ENCODE measurements at regions not wholly inside any gene's neighbourhood (a gene's known extent, or its start where the extent isn't known, plus 50 kb on each side); places are given as distances from the start of the nearest gene placed in this dataset.

DNA sequence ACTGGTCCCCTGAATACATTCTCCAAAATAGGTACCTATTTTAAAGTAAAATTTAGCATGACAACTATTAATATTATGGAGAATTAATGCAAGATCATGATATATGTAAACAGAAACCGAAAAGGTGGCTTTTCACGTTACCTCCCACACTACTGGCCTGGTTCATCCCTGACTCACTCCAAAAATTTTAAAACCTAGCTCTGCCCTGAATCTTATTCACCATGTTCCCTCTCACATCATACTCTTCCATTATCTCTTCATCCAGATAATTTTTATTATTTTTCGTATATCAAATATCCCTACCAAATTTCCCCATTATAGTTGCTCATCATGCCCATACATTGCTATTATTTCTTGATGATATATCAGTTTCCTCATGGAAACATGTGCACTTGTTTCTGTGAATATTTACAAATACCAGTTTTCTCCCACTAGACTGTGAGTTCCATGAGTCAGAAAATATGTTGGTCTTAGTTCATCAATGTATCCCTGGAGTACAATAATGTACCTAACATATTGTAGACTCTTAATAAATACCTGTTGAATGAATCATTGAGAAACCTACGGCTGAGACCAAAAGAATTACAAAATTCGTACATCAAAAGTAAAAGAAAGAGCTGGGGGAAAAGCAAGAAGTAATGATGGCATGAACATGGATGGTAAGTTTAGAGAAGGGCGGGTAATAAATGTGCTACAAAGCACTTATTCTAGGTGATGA lies 360.1 kb upstream of the CHAC2 start:
- WGBS, 2 donors, result 90 to 94% methylated on average over 6 of the region's 6 CpGs
- Histone ChIP-seq H3K4me3 (no peak overlapping the region), H3K27ac (no peak overlapping the region), H3K36me3 (no peaks in the 10 kb centered on the region), H3K27me3 (no peaks in the 10 kb centered on the region), H3K9me3 (peaks cover 0 to 10% (median 0%) of the 10 kb centered on the region in 11 donors), H3K4me1 (no peaks in the 10 kb centered on the region)
- DNase-seq (no peak), ATAC-seq (no peak)
- intact Hi-C loops (cut with DNase I), result no loop called here
- TF ChIP-seq, protein P1, sequence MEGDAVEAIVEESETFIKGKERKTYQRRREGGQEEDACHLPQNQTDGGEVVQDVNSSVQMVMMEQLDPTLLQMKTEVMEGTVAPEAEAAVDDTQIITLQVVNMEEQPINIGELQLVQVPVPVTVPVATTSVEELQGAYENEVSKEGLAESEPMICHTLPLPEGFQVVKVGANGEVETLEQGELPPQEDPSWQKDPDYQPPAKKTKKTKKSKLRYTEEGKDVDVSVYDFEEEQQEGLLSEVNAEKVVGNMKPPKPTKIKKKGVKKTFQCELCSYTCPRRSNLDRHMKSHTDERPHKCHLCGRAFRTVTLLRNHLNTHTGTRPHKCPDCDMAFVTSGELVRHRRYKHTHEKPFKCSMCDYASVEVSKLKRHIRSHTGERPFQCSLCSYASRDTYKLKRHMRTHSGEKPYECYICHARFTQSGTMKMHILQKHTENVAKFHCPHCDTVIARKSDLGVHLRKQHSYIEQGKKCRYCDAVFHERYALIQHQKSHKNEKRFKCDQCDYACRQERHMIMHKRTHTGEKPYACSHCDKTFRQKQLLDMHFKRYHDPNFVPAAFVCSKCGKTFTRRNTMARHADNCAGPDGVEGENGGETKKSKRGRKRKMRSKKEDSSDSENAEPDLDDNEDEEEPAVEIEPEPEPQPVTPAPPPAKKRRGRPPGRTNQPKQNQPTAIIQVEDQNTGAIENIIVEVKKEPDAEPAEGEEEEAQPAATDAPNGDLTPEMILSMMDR (IDR thresholded peaks at IDR 0.05), result no peak

DNA sequence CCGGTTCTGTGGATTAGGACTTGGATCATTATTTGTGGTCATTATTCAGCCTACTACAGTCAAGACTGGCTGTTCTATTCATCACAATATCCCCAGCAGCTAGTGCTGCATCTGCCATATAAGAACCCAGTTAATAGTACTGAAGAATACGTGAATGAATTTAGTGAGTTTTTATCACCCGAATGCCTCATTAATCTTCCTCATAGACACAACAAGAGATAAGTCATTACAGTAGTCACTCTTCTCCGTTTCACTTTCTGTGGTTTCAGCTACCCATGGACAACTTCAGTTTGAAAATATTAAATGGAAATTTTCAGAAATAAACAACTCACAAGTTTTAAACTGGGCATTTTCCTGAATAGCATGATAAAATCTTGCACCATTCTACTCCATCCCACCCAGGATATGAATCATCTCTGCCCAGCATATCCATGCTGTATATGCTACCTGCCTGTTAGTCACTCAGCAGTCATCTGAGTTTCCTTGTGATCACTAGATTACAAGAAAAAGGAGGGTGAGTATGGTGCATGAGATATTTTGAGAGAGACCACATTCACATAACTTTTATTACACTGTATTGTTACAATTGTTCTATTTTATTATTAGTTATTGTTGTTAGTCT lies 363.7 kb upstream of the CHAC2 start:
- no peaks in the 10 kb centered on the region for H3K36me3 ChIP-seq
- H3K4me3 ChIP-seq, result no peak overlapping the region
- no peaks in the 10 kb centered on the region for H3K4me1 ChIP-seq
- DNase-seq (no peak), ATAC-seq (no peak)
- H3K27ac ChIP-seq, result no peak overlapping the region
- TF ChIP-seq, protein P1 (IDR thresholded peaks at IDR 0.05), result no peak
- H3K27me3 ChIP-seq, result no peaks in the 10 kb centered on the region
- no peaks in the 10 kb centered on the region for H3K9me3 ChIP-seq
- 87 to 89% methylated on average over 4 of the region's 4 CpGs for WGBS, 2 donors
- intact Hi-C loops (cut with DNase I), result no loop called here

DNA sequence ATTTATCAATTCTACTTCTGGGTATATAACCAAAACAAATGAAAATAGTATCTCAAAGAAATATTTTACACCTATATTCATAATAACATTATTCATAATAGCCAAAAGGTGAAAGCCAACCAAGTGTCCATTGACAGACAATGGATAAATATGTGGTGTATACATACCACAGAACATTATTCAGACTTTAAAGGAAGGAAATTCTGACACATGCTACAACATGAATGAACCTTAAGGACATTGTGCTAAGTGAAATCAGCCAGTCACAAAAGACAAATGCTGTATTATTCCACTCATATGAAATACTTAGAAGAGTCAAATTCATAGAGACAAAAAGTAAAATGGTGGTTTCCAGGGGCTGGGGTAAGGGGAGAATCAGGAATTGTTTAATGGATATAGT lies 370.5 kb upstream of the CHAC2 start:
- no peak for DNase-seq
- no peak for ATAC-seq
- H3K4me1 ChIP-seq, result no peaks in the 10 kb centered on the region
- peaks cover 0 to 6% (median 0%) of the 10 kb centered on the region in 11 donors for H3K9me3 ChIP-seq
- no peaks in the 10 kb centered on the region for H3K36me3 ChIP-seq
- H3K4me3 ChIP-seq, result no peak overlapping the region
- TF ChIP-seq, protein P1 (IDR thresholded peaks at IDR 0.05), result no peak
- no peaks in the 10 kb centered on the region for H3K27me3 ChIP-seq
- no peak overlapping the region for H3K27ac ChIP-seq
- intact Hi-C loops (cut with DNase I), result no loop called here

DNA sequence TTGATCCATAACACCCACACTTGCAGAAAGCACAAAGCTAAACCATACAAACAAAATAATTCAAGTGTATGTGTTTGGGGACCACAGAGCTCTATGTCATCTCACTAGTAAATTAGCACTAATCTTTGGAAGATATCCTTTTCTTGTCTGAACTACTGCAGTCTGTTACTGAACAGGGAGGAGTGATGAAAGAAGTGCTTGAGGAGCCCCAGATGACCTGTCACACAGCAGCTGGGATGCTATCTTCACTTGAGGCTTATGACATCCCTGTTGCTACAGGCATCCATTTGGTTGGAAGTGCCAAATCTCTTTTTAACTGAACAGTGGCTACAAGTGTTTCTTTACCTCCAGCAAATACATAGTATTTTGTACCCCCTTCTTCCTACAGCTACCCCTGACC lies 386.3 kb upstream of the CHAC2 start:
- TF ChIP-seq, protein P1 (IDR thresholded peaks at IDR 0.05), result no peak
- Histone ChIP-seq H3K4me3 (no peak overlapping the region), H3K9me3 (peaks cover 0 to 8% (median 0%) of the 10 kb centered on the region in 11 donors), H3K27ac (no peak overlapping the region), H3K36me3 (no peaks in the 10 kb centered on the region), H3K27me3 (no peaks in the 10 kb centered on the region), H3K4me1 (peaks cover 0 to 15% (median 5%) of the 10 kb centered on the region in 9 donors)
- DNase-seq, result peak in 1 of 2 donors; percentile 60
- ATAC-seq, result peak; percentile 85 to 99 (median 95)
- intact Hi-C loops (cut with DNase I), result no loop called here
